Endometrium (tissue), 2 donors: ENCODE measurements at regions not wholly inside any gene's neighbourhood (a gene's known extent, or its start where the extent isn't known, plus 50 kb on each side); places are given as distances from the start of the nearest gene placed in this dataset.

Experiments used
- FAIRE-seq: peaks from 2 replicates; lab custom pipeline; 2012; peaks lifted over from hg19 to GRCh38; lab: Jason Lieb, UNC
- donor health status: control.
- donor health status: control.

GRCh38 chr2:219692521-219692920 lies 65.1 kb downstream of the SLC4A3 start:
- no peak for FAIRE-seq

GRCh38 chr2:219695145-219695709 lies 67.8 kb downstream of the SLC4A3 start:
- no peak for FAIRE-seq

GRCh38 chr2:219697811-219698747 lies 70.6 kb downstream of the SLC4A3 start:
- FAIRE-seq, result no peak

DNA sequence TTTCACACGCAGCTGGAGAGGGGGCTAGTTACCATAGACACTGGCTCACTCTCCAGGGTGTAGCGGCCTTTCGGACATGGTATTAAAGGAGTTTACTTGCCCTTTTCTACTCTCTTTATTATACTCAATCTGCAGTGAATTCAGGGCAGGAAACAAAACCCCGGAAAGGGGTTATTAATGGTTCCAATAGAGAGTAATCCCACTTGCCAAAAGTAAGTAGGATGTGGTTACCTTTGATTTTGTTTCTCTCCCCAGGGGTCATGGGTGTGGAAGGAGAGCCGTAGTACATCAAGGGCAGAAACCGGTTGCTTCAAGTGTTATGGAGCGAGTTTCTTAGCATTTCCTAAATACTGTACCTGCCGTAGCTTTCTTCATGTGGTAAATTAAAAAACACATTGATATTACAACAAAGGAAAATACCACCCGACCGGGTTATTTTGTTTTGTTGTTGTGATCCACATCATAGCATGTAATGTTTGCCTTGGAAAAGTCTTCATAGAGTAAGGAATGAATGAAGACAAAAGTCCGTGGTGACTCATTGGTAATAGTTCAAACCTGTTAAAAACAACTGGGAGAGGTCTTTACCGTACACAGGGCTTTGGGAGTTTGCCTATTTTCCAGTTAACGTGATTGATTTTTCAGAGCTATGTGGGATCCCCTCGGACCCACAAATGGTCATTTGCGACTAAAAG lies 71.5 kb downstream of the SLC4A3 start:
- FAIRE-seq, result no peak

DNA sequence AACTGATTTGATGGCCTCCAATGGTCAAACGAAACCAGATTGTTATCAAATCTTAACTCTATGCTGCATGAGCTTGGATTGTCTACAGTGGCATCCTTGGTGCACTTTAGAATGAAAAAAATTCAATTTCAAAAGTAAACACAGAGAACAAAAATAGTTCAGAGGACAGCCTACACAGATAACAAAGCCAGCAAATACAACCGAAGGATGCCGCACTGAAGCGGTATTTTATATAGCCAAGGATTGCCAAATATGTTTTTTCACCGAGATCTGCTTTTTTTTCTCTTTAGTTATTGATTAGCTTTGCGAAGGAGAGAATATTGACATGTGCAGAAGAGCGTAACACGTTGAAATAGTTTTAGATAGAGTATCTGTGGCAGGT lies 72.0 kb downstream of the SLC4A3 start:
- FAIRE-seq, result no peak

DNA sequence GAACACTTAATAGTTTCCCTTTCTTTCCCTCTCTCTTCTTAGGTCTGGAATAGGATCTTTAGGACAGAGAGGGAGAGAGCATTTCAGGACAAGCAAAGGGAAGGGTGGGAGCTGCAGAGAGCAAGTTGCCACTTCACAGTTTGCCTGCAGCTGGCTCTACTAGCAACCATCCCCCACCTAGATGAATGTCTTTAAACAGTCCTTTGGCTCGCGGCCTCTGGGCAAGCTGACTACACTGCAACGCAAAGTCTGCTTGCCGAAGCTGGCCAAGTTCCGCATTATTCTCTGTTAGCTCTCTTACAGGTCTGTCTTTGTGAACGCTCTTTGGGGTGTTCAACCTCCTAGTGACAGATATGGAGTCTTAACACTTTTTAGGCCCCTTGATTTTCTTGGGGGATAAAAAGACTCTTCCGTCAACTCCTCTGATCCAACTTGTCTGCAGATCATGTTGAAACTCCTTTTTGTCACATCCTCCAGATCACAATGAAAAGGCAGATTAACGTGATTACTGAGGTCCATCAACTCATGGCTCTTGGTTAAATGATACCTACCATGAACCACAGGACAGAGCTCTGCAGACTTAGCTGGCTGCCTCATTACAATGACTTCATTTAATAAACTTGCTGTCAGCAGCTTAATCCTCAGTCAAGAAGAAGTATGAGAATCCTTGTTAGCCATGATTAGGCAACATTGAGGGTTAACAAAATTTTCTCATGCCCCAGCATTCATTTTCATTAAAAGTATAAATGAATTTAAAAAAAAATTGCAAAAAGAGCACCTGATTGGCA lies 74.6 kb downstream of the SLC4A3 start:
- no peak for FAIRE-seq

GRCh38 chr2:219702796-219703545 lies 75.5 kb downstream of the SLC4A3 start:
- no peak for FAIRE-seq

DNA sequence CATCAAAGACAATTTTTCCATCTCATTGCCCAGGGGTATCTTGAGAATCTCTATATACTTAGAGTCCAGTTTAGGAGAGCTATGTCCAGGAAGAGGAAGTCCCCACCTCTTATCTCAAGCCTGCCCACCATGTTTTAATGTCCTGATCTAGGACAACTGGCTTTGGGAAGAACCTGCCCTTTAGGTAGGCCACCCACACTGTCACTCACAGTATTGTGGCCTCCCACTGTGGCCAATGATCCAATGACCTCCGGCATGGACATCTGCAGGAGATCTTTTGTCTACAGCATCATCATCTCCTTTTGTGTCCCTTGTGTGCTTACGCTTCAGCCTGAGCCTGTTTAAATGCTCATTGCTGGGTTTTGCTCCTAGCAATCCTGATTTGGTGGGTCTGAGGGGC lies 77.4 kb downstream of the SLC4A3 start:
- FAIRE-seq, result no peak

DNA sequence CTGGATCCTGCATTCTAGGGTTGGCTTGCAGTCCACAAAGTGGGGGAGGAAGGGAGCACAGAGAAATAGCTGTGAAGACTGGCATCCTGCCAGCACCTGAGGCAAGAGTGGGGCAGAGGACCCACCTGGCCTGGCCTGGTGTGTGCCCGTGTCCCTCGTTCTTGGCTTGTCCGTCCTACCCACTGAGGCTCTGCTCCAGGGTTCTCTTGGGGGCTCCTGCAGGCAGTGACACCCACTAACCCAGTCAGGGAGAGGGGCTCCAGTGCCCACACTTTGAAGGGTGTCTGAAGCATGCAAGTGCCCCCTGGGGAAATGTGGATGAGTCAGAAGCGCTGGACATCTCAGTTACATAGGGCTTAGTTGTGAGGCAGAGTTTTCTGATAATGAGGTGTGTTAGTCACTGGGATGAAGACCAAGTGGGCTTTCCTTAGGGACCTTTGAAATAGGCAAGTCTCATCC lies 79.4 kb downstream of the SLC4A3 start:
- no peak for FAIRE-seq

DNA sequence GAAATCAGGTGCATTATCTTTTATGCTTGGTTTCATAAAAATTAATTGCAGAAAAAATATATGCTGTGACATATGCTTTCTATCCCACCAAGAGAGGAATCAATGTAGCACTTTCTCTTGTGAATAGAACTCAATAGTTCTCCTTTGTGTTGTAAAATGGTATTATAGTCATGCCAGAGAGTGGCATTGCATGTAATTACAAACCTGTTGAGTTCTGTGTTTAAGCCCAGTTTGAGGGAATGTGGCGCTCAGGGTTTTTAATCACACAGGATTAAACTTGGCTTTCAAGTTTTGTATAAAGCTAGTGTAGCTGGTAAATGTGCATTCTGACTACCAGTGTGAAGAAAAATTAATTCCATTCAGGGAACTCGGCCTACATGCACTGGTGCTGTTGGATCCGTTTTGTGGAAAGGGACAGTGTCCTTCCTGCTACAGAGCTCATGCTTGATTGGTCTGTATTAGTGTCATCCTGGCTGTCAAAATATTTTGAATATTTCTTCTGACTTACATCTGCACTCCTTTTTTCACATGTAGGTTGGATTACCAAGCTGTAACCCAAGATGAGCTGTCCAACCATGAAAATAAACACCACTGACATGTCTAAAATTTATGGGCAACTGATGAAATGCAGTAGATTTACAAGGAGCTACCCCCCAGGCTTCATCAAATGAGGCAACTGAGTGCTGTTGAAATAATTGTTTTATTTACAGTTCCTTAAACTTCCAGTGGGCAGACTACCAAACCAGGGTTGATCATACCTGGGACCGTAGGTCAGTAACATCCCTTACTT lies 80.3 kb downstream of the SLC4A3 start:
- FAIRE-seq, result no peak

- peak; percentile 99 for FAIRE-seq
These were observed 81.9 kb downstream of the SLC4A3 start for GRCh38 chr2:219709331-219709761.

- FAIRE-seq, result no peak
These were observed 85.7 kb downstream of the SLC4A3 start for GRCh38 chr2:219713110-219713509.

- FAIRE-seq, result no peak
These were observed 87.4 kb downstream of the SLC4A3 start for GRCh38 chr2:219714681-219715400.

DNA sequence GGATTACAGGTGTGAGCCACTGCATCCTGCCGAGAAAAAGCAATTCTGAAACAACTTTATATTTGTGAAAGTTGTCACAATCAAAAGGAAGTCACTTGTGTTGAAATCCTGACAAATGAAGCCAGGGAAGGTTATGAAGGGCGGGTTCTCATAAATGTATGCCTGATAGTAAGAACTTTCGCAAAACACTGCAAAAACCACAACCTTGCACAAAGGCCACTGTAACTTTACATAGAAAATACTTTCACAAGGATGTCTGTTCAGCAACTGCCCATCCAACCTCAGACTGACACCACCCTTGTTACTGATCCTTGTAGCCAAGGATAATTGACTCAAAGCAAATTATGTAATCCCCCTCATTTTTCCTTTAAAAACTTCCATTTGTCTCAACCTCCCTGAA lies 90.6 kb downstream of the SLC4A3 start:
- no peak for FAIRE-seq

GRCh38 chr2:219719521-219719920 lies 92.1 kb downstream of the SLC4A3 start:
- no peak for FAIRE-seq

- FAIRE-seq, result no peak
These were observed 93.5 kb downstream of the SLC4A3 start for GRCh38 chr2:219720956-219721355.

DNA sequence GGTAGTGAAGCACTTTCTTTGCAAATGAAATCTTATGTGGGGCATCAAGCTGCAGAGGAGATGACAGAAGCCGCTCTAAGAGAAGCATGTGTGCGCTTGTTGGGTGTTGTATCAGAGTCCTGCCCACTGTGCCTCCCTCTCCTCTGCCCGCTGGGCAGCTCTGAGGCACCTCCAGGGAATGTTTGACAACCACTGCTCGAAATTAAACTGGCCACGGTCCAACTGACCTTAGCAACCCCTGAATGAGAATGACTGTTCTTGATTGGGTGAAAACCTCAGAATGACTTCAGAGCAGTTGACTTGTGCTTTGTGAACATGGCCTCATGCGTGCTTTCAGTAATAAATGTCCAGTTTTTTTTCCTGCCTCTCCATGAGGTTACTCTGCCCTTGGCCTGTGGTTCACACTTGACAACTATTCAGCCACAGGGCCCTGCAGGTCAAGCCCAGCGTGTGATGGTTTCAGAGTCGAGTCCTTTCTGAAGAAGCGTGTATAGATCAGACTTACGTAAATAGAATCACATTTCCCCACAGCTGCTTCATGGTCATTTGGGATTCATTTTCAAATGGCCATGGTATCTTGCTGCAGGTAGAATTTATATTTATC lies 94.9 kb downstream of the SLC4A3 start:
- no peak for FAIRE-seq

DNA sequence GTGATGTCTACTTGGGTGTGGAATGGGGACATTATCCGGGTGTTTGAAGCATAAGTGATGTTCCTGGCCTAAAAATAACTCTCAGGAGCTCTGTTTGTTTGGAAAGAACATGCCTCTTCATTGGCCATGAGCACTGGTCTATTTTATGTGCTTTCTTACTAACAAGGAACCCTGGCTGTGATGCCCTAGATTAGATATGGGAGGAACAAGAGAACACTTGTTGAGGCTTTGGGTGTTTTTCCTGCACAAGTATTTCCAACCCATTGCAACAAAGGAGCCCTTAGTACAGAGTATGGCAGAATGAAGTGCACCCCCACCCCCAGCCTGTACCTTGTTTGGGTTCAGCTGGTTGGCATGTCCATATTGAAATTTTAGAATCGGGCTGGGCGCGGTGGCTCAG lies 95.9 kb downstream of the SLC4A3 start:
- no peak for FAIRE-seq

DNA sequence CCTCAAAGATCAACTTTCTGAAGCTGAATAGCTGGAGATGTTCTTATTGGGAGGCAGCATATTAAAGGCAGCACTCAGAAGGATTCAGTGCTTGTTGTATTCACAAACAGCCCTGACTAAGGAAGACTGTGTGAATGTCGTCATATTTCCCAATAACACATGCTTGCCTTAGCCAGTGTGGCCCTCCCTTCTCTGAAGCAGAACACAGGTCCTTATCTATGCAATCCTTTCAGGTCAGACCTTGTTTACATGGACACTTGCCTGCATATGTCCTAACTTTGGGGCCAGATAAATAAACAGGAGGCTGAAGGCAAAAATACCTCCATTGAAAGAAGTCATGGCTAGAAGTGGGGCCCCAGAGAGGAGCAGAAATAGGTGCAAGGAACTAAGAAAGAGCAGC lies 97.2 kb downstream of the SLC4A3 start:
- no peak for FAIRE-seq

- FAIRE-seq, result no peak
These were observed 99.5 kb downstream of the SLC4A3 start for GRCh38 chr2:219726916-219727315.
